Hematopoietic multipotent progenitor cell treated with erythropoietin and hydrocortisone succinate and interleukin-3 and kit ligand, for 4 days (in vitro differentiated cells): ENCODE measurements at regions not wholly inside any gene's neighbourhood (a gene's known extent, or its start where the extent isn't known, plus 50 kb on each side); places are given as distances from the start of the nearest gene placed in this dataset.

Experiments used
- DNase-seq: peaks from one replicate; pipeline ENCODE4 v3.0.0-alpha.2; 2015

- no peak for DNase-seq
Measured at GRCh38 chr18:23350188-23350587, 102.9 kb upstream of the RIOK3 start.

GRCh38 chr18:23351521-23351920, 101.6 kb upstream of the RIOK3 start:
- DNase-seq: peak; percentile 72

- DNase-seq: no peak
Measured at GRCh38 chr18:23352042-23352441, 101.0 kb upstream of the RIOK3 start.

GRCh38 chr18:23353459-23353858, 99.6 kb upstream of the RIOK3 start:
- DNase-seq: no peak

- DNase-seq: peak; percentile 38
Measured at GRCh38 chr18:23354625-23355024, 98.5 kb upstream of the RIOK3 start.

GRCh38 chr18:23355206-23355605, 97.9 kb upstream of the RIOK3 start:
- DNase-seq: no peak

- DNase-seq: no peak
Measured at GRCh38 chr18:23356424-23356823, 96.7 kb upstream of the RIOK3 start.

- DNase-seq: no peak
Measured at GRCh38 chr18:23356915-23357601, 96.0 kb upstream of the RIOK3 start.

GRCh38 chr18:23357996-23358594, 95.0 kb upstream of the RIOK3 start:
- DNase-seq: no peak

GRCh38 chr18:23359421-23359820, 93.7 kb upstream of the RIOK3 start:
- DNase-seq: no peak

GRCh38 chr18:23363865-23364570, 89.1 kb upstream of the RIOK3 start:
- DNase-seq: no peak

- no peak for DNase-seq
Measured at GRCh38 chr18:23365602-23366001, 87.5 kb upstream of the RIOK3 start.

- DNase-seq: no peak
Measured at GRCh38 chr18:23369266-23369665, 83.8 kb upstream of the RIOK3 start.

- DNase-seq: no peak
Measured at GRCh38 chr18:23373570-23373969, 79.5 kb upstream of the RIOK3 start.

GRCh38 chr18:23377669-23378301, 75.3 kb upstream of the RIOK3 start:
- no peak for DNase-seq

GRCh38 chr18:23378302-23378686, 74.8 kb upstream of the RIOK3 start:
- no peak for DNase-seq

GRCh38 chr18:23380001-23380550, 73.0 kb upstream of the RIOK3 start:
- peak; percentile 21 for DNase-seq

GRCh38 chr18:23380817-23381216, 72.3 kb upstream of the RIOK3 start:
- peak; percentile 64 for DNase-seq

- DNase-seq: no peak
Measured at GRCh38 chr18:23383494-23383893, 69.6 kb upstream of the RIOK3 start.

- no peak for DNase-seq
Measured at GRCh38 chr18:23384778-23385736, 68.0 kb upstream of the RIOK3 start.

GRCh38 chr18:23386317-23386716, 66.8 kb upstream of the RIOK3 start:
- no peak for DNase-seq

GRCh38 chr18:23387265-23387664, 65.8 kb upstream of the RIOK3 start:
- DNase-seq: no peak
